Left renal pelvis (tissue), 4 donors: ENCODE measurements at regions not wholly inside any gene's neighbourhood (a gene's known extent, or its start where the extent isn't known, plus 50 kb on each side); places are given as distances from the start of the nearest gene placed in this dataset.
A peak's percentile ranks its signal among the peaks of the same experiment; 100 is the strongest.
"Not testable (repeated sequence)": the region's sequence is repeated elsewhere in the genome, so short reads cannot be mapped to it uniquely, and the experiment has no call there.

ENCODE experiments used
- DNase-seq, 4 donors: peaks; one replicate each; pipeline ENCODE4 v3.0.0-alpha.2; 2013; ENCODE audit warnings: low read depth in 4 of 4, low spot score in 3 of 4

- no peak for DNase-seq
Observed at GRCh38 chr10:100637785-100638184, 102.0 kb downstream of the HIF1AN start.

DNA sequence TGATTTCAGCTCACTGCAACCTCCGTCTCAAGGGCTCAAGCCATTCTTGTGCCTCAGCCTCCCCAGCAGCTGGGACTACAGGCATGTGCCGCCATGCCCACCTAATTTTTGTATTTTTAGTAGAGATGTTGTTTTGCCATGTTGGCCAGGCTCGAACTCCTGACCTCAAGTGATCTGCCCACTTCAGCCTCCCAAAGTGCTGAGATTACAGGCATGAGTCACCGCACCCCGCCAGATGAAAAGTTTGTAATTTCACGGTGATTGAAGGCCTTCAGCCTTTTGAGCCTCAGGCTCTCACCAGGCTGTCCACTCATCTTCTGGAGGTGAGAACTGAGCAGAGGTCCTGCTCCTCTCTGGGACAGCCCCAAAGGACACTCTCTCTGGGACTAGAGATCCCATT, 103.2 kb downstream of the HIF1AN start:
- not testable (repeated sequence) for DNase-seq

- DNase-seq: no peak
Observed at GRCh38 chr10:100642295-100642994, 102.9 kb upstream of the PAX2 start.

DNA sequence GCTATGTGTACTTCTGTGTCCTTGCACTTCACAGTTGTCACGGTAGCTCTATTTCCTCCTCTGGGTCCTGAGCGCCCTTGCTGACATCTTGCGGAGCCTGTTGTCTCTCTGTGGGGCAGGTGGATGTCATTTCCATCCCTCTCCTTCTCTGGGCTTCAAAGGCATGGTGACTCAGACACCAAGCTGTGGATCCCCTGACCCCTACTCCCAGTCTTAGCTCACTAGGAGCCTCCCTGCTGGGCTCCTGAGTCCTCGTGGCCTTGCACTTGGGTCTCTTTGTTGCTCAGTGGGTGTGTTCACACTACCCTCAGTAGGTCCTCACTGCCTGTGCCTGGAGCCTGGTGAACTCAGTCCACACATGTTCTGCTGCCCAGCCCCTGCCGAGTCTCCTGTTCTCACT, 100.3 kb upstream of the PAX2 start:
- no peak for DNase-seq

DNA sequence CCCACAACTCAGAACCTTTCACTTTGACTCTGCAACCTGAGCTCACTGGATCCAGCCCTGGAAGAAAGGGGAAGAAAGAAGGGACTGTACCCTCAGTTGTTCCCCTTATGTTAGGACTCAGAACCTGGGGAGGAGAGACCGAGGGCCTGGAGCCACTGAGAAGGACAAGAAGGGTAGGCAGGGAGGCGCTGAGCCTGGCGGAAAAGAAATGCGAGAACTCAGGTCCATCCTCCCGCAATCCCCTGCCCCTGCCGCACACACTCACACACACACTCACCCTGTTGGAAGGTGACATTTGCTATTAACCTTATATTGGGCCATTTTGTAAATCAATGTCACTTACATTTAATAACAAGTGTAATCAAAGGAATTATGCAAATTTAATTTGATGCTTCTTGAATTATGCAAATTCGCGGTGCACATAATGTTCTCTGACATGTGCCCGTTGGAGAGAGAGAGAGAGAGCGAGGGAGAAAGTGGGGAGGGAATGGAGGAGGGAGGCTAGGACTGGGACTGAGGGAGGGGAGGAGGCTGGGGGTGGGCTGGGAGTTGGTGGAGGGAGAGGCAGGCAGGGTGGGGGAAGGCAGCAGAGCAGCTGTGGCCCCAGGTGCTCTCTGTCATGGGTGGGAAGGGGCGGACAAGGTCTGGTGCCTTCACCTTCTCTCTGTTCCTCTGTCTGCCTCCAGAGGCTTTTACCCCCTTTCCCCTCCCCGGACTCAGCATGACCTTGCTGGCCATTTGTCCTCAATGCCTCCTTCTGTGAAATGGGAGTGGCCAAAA, 99.6 kb upstream of the PAX2 start:
- DNase-seq: no peak

GRCh38 chr10:100647928-100648327, 97.5 kb upstream of the PAX2 start:
- DNase-seq: no peak

DNA sequence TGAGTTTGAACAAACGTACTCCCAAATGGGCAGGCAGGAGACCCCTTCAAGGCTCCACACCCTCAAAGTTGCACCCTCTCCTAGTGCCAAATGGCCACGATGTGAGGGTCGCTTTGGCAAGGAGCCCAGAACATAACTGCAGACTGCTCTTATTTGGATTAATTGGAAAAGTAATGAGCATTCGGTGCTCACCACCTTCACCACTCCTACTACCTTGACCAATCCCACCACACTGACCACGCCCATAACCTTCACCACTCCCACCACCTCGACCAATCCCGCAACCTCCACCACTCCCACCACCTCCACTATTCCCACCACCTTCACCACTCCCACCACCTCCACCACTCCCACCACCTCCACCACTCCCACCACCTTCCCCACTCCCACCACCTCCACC, 94.7 kb upstream of the PAX2 start:
- no peak for DNase-seq

DNA sequence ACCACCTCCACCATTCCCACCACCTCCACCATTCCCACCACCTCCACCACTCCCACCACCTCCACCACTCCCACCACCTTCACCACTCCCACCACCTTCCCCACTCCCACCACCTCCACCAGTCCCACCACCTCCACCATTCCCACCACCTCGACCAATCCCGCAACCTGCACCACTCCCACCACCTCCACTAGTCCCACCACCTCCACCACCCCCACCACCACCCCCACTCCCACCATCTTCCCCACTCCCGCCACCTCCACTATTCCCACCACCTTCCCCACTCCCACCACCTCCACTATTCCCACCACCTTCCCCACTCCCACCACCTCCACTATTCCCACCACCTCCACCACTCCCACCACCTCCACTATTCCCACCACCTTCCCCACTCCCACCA, 94.3 kb upstream of the PAX2 start:
- DNase-seq: not testable (repeated sequence)

DNA sequence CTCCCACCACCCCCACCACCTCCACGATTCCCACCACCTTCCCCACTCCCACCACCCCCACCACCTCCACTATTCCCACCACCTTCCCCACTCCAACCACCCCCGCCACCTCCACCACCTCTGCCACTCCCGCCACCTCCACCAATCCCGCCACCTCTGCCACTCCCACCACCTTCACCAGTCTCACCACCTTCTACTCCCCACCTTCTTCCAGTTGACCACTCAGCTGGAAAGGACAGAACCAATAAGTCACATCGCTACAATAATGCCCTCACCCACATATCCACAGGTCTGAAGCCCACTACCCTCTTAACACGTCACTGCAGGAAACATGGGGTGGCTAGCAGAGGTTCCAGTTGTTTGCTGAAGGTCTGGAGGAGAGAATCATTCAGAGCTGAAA, 93.5 kb upstream of the PAX2 start:
- DNase-seq: no peak

GRCh38 chr10:100652406-100653135, 92.8 kb upstream of the PAX2 start:
- DNase-seq: no peak

GRCh38 chr10:100653238-100653956, 92.0 kb upstream of the PAX2 start:
- no peak for DNase-seq

- peak in 1 of 4 donors; percentile 82 for DNase-seq
Observed at GRCh38 chr10:100653957-100654781, 91.2 kb upstream of the PAX2 start.

- no peak for DNase-seq
Observed at GRCh38 chr10:100654782-100655325, 90.5 kb upstream of the PAX2 start.

- DNase-seq: no peak
Observed at GRCh38 chr10:100655326-100655759, 90.0 kb upstream of the PAX2 start.

DNA sequence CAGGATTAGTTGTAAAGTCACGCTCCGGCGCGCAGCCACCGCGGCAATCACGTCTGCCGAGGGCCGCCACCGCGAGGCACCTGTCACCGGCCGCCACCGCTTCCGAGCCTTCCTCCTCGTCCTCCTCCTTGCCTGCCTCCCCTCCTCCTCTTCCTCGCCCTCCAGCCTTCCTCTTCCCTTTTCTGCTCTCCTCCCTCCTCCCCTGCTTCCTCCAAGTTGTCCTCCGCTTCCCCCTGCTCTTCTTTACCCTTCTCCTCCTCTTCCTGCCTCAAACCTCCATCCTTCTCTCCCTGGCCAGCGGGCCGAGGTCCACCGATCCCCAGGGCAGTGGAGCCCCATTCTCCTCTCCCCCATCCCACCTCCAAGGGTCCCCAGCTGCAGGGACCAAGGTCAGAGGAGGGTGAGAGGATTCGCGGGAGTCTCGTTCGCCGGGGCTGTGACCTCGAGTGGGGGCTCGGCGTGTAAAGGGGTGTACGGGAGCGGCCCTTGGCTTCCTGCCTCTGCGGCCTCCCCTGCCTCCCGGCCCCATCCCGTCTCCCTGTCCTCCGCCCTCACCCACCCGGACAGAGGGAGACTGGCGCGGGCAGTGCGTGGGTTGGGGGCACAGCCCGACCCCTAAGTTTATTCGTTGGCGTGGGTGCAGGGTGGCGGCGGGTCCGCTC, 89.5 kb upstream of the PAX2 start:
- no peak for DNase-seq

DNA sequence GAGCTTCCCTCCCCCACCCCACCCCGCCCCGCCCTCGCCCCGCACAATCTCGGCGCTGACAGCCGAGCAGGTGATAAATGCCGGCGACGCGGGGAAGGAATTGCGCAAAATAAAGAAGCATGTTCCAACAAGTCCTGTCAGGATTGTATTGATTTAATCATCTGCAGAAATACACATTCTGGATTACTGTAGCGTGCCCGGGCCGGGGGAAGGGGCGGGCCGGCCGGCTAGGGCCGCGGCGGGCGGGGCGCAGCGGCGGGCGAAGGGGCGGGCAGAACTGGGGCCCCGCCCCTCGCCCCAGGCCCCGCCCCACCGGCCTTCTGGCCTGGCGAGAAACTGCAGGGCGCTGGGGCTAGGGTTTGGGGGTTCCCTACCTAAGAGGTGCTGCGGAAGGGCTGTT, 88.9 kb upstream of the PAX2 start:
- DNase-seq: no peak

DNA sequence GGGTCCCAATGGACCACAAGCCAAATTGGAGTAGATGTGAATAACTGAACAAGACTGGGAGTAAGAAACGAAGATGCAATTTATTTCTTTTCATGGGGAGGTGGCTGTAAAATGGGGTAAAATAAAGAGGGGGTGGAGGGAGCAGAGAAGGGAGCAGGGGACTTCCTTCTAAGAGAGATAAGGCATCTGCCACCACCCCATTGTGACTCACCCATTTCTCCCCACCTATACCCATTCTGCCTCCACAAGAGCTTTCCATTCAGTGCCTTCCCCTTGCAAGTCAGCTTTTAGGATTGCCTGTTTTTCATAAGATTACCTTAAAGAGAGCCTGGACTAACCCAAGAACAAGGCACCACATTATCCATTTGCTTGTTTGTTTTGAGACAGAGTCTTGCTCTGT, 87.1 kb upstream of the PAX2 start:
- no peak for DNase-seq

DNA sequence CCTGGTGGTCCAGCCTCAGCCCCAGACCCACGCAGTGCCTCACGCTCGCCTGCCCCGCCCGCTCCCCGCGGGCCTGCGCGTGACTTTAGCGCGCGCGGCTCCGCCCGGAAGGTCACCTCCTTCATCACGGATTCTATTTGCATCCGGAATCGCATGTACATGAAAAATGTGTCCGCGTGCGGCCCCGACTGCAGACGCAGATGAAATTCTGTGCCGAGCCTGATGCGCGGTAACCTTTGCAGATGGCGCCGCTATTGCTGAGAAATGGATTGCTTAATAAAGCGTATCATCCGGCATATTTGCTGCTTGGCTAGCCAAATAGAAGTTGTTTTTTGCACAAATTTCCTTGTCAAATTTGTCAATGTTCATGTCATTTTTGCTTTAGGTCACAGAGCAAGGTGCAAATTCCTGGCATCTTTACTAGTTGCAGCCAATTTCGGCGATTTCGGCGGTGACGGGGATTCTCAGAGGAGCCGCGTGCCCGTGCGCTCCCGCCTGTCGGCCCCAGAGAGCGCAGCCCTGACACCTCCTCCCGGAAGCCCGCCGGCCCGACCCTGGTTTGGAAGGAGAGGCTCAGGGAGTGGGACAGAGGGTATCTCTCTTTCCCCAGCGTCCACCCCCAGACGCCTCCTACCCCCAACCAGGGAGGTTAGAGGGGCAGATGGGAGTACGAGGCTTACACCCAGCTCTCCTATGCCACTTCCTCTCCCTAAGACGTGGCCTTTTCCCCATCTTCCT, 85.9 kb upstream of the PAX2 start:
- DNase-seq: no peak

DNA sequence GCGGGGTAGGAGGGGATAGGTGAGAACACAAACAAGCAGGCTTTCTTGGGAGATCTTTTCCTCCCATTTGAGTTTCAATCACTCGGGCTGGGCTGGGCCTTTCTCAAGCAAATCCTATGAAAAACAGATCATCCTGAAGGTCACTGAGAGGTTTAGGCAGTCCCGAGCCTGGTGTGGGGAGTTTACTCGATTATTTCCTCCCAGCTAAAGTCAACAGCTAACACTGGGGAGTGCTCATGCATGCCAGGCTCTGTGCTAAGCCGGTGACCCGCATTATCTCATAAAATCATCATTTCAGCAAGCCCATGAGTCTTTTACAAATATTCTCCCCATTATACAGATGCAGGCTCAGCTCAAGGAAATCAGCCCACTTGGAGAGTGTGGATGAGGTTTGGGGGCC, 85.0 kb upstream of the PAX2 start:
- no peak for DNase-seq
